Body of pancreas (tissue), 4 donors: ENCODE measurements at regions not wholly inside any gene's neighbourhood (a gene's known extent, or its start where the extent isn't known, plus 50 kb on each side); places are given as distances from the start of the nearest gene placed in this dataset.

Source experiments
- ATAC-seq: fragments of 150-250 bp; one replicate; pipeline ENCODE4 v1.9.1; 2016
- DNase-seq, 4 donors: peaks; one replicate each; pipeline ENCODE4 v3.0.0-alpha.2; 2019
- H3K27ac ChIP-seq, 4 donors: fragments of 200-600 bp; sonication (generic); 1 replicate in 3 of 4; 2 replicates in 1 of 4; pipeline versions ENCODE4 v1.5.1 to v1.6.1; 2016 to 2019; ENCODE audit warnings: mild to moderate bottlenecking in 1 of 4, mixed read lengths in 1 of 4, moderate library complexity in 1 of 4
- H3K27me3 ChIP-seq, 2 donors: fragments of 200-600 bp; sonication (generic); one replicate each; pipeline ENCODE4 v1.6.0; 2016; ENCODE audit warnings: mild to moderate bottlenecking in 1 of 2
- H3K36me3 ChIP-seq, 2 donors: fragments of 200-600 bp; sonication (generic); replicated peaks in 1 of 2; 2 replicates each; pipeline ENCODE4 v1.5.1; 2016; ENCODE audit warnings: low read depth in 2 of 2; ENCODE audit not compliant: insufficient read depth in 1 of 2
- H3K4me1 ChIP-seq: fragments of 200-600 bp; sonication (generic); one replicate; pipeline ENCODE4 v1.6.0; 2016
- H3K4me3 ChIP-seq, 2 donors: fragments of 200-600 bp; sonication (generic); 1 replicate in 1 of 2; 2 replicates in 1 of 2; pipeline ENCODE4 v1.5.1; 2016 to 2019
- H3K9me3 ChIP-seq, 3 donors: fragments of 200-600 bp; sonication (generic); 1 replicate in 2 of 3; 2 replicates in 1 of 3; pipeline ENCODE4 v1.5.1; 2016
- POLR2A ChIP-seq, 3 donors: fragments of 450-650 bp; IDR thresholded peaks; one replicate each; pipeline ENCODE4 v1.6.1; 2016; ENCODE audit warnings: antibody characterized with exemption in 3 of 3, mild to moderate bottlenecking in 2 of 3
- WGBS, 2 donors: methylation state at CpG; one replicate each; pipeline ENCODE4 v1.1.5; 2017; 5-methylcytosine and 5-hydroxymethylcytosine counted together
- intact Hi-C: fragments of 100-400 bp; cut with DNase I; formaldehyde crosslinking; loops from one replicate; pipeline ENCODE4 v1.15.1; 2023
- TF ChIP-seq, protein P1 (sequence below), 7 experiments: fragments of 450-650 bp in 4 of 7; fragments of 200-600 bp in 3 of 7; sonication (generic) in 3 of 7; IDR thresholded peaks; one replicate each; pipeline ENCODE4 v1.5.1; 2016 to 2019; ENCODE audit warnings: antibody characterized with exemption in 7 of 7

- Histone ChIP-seq H3K4me3 (no peak overlapping the region), H3K27ac (no peak overlapping the region), H3K4me1 (no peaks in the 10 kb centered on the region), H3K36me3 (no peaks in the 10 kb centered on the region), H3K27me3 (no peaks in the 10 kb centered on the region), H3K9me3 (no peaks in the 10 kb centered on the region)
- DNase-seq (peak in 1 of 4 donors; percentile 6), ATAC-seq (no peak)
- 80 to 83% methylated on average over 13 of the region's 13 CpGs for WGBS, 2 donors
- TF ChIP-seq, protein P1, sequence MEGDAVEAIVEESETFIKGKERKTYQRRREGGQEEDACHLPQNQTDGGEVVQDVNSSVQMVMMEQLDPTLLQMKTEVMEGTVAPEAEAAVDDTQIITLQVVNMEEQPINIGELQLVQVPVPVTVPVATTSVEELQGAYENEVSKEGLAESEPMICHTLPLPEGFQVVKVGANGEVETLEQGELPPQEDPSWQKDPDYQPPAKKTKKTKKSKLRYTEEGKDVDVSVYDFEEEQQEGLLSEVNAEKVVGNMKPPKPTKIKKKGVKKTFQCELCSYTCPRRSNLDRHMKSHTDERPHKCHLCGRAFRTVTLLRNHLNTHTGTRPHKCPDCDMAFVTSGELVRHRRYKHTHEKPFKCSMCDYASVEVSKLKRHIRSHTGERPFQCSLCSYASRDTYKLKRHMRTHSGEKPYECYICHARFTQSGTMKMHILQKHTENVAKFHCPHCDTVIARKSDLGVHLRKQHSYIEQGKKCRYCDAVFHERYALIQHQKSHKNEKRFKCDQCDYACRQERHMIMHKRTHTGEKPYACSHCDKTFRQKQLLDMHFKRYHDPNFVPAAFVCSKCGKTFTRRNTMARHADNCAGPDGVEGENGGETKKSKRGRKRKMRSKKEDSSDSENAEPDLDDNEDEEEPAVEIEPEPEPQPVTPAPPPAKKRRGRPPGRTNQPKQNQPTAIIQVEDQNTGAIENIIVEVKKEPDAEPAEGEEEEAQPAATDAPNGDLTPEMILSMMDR (IDR thresholded peaks at IDR 0.05) = no peak
- no peak for TF ChIP-seq POLR2A (IDR thresholded peaks at IDR 0.05)
- intact Hi-C loops = no loop called here
Observed at GRCh38 chr5:172541099-172541772, 86.9 kb upstream of the SH3PXD2B start.

GRCh38 chr5:172540099-172540870 is 86.0 kb upstream of the SH3PXD2B start:
- H3K36me3 ChIP-seq = no peaks in the 10 kb centered on the region
- ATAC-seq (no peak), DNase-seq (no peak)
- no peak for TF ChIP-seq POLR2A (IDR thresholded peaks at IDR 0.05)
- TF ChIP-seq, protein P1 (IDR thresholded peaks at IDR 0.05) = no peak
- no peaks in the 10 kb centered on the region for H3K9me3 ChIP-seq
- intact Hi-C loops = no loop called here
- H3K4me1 ChIP-seq = no peaks in the 10 kb centered on the region
- H3K27ac ChIP-seq = no peak overlapping the region
- H3K4me3 ChIP-seq = no peak overlapping the region
- no peaks in the 10 kb centered on the region for H3K27me3 ChIP-seq
- 81 to 84% methylated on average over 5 of the region's 5 CpGs for WGBS, 2 donors

DNA sequence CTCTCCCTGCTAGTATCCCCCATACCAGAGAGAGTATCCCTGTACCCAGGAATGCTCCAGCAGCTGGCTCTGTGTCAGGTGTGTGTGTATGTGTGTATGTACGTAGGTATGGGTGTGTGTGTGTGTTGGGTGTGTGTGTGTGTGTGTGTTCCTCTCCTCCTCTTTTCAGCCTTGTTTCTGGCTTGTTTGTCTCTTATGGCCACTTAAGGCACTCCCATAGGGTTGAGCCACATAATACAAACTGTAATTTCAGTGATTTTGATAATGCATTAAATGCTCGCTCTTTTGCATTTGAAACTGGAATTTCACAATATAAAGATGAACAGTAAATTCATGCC is 80.8 kb upstream of the SH3PXD2B start:
- Histone ChIP-seq H3K27ac (no peak overlapping the region), H3K27me3 (no peaks in the 10 kb centered on the region), H3K9me3 (no peaks in the 10 kb centered on the region), H3K4me1 (peaks cover 10% of the 10 kb centered on the region), H3K4me3 (no peak overlapping the region), H3K36me3 (no peaks in the 10 kb centered on the region)
- TF ChIP-seq, protein P1 (IDR thresholded peaks at IDR 0.05) = no peak
- TF ChIP-seq POLR2A (IDR thresholded peaks at IDR 0.05) = no peak
- intact Hi-C loops = no loop called here
- no peak for ATAC-seq
- WGBS, 2 donors = 82 to 88% methylated on average over 2 of the region's 2 CpGs
- DNase-seq = no peak

DNA sequence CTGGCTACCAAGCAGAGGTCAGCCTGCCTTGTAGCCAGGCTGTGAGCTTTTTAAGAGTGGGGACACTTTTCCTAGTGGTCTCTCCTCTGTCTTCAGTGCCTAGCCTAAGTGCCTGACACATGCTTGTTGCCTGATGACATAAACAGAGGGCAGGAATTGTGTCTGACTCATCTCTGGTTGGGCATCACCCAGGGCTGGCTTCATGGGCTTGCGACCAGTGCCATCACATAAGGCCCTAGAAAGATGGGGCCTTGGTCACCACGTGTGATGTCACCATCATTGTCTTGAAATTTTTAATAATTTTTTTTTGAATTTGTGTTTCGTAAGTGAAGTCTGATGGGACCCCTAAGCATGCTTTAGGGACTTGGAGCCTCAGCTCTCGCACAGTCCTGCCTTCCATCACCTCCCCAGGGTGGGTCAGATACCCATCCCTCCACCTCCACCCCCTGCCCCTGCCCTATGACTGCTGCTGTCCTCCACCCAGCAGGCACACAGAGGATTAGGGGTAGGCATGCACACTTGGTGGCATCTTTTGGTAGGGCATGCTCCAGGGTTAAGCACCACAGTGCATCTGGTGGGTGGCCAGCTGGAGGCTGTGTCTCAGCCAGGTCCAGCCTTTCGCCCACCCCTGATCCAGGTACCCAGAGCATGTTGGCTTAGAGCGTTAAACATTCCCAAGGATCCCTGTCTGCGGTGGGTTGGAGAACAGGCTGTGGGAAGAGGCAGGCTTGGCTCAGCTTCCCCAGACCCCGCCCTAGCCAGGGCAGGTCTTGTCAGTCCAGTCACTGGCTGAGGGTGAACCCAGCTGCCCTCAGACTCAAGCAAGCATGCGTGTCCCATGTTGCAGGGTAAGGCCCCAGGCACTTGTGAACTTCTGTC is 80.1 kb upstream of the SH3PXD2B start:
- DNase-seq (no peak), ATAC-seq (no peak)
- H3K4me1 ChIP-seq = peaks cover 10% of the 10 kb centered on the region
- WGBS, 2 donors = 78 to 85% methylated on average over 5 to 9 of the region's 9 CpGs
- H3K4me3 ChIP-seq = no peak overlapping the region
- no peak overlapping the region for H3K27ac ChIP-seq
- H3K36me3 ChIP-seq = no peaks in the 10 kb centered on the region
- H3K27me3 ChIP-seq = no peaks in the 10 kb centered on the region
- TF ChIP-seq POLR2A (IDR thresholded peaks at IDR 0.05) = no peak
- TF ChIP-seq, protein P1 (IDR thresholded peaks at IDR 0.05) = no peak
- intact Hi-C loops = no loop called here
- no peaks in the 10 kb centered on the region for H3K9me3 ChIP-seq
